NB4 (cell line): ENCODE measurements at regions not wholly inside any gene's neighbourhood (a gene's known extent, or its start where the extent isn't known, plus 50 kb on each side); places are given as distances from the start of the nearest gene placed in this dataset.

Experiments
- MYC ChIP-seq: IDR thresholded peaks from 2 replicates; pipeline ENCODE4 v1.6.1; 2011; ENCODE audit warnings: low read depth, low read length
- POLR2A ChIP-seq: IDR thresholded peaks from 2 replicates; pipeline ENCODE4 v1.6.1; 2011; ENCODE audit warnings: mild to moderate bottlenecking; ENCODE audit not compliant: insufficient read length; ENCODE audit errors: extremely low read depth
- TF ChIP-seq, protein P1 (sequence below): IDR thresholded peaks from one replicate; pipeline ENCODE4 v1.5.1; 2012; ENCODE audit warnings: low read depth, low read length
- TF ChIP-seq, protein P2 (sequence below): IDR thresholded peaks from 2 replicates; pipeline ENCODE4 v1.6.1; 2011; ENCODE audit warnings: low read depth, low read length

DNA sequence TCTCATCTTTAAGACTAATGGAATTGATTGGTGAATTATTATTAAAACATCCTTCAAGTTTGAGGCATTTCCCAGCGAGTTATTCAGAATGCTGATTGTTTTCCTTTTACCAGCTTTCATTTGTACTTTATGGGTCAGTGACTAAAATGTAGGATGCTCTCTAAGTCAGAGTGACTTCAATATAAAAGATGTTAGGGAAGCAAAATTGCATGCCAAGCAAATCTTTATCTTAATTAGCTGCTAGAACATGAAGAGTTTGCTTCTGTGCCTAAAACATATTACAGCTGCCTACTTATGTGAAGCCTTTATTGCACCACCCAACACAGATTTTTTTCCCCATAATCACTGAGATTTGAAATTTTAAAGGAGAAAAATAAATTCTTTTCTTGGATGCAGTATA is 79.8 kb upstream of the CYYR1 start:
- TF ChIP-seq, protein P1, sequence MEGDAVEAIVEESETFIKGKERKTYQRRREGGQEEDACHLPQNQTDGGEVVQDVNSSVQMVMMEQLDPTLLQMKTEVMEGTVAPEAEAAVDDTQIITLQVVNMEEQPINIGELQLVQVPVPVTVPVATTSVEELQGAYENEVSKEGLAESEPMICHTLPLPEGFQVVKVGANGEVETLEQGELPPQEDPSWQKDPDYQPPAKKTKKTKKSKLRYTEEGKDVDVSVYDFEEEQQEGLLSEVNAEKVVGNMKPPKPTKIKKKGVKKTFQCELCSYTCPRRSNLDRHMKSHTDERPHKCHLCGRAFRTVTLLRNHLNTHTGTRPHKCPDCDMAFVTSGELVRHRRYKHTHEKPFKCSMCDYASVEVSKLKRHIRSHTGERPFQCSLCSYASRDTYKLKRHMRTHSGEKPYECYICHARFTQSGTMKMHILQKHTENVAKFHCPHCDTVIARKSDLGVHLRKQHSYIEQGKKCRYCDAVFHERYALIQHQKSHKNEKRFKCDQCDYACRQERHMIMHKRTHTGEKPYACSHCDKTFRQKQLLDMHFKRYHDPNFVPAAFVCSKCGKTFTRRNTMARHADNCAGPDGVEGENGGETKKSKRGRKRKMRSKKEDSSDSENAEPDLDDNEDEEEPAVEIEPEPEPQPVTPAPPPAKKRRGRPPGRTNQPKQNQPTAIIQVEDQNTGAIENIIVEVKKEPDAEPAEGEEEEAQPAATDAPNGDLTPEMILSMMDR: no peak
- TF ChIP-seq POLR2A (no peak), MYC (no peak)
- TF ChIP-seq, protein P2, sequence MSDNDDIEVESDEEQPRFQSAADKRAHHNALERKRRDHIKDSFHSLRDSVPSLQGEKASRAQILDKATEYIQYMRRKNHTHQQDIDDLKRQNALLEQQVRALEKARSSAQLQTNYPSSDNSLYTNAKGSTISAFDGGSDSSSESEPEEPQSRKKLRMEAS: no peak
